Progenitor cell of endocrine pancreas (in vitro differentiated cells): ENCODE measurements at regions not wholly inside any gene's neighbourhood (a gene's known extent, or its start where the extent isn't known, plus 50 kb on each side); places are given as distances from the start of the nearest gene placed in this dataset.

Source experiments
- DNase-seq: peaks from one replicate; pipeline ENCODE4 v3.0.0; 2021; ENCODE audit warnings: low spot score; ENCODE audit not compliant: unreplicated experiment
- H3K27ac Mint-ChIP-seq: 2 replicates; pipeline ENCODE4 v1.8.0; 2021; ENCODE audit warnings: mild to moderate bottlenecking, moderate library complexity, mixed read lengths
- H3K27me3 Mint-ChIP-seq: 2 replicates; pipeline ENCODE4 v1.8.0; 2021; ENCODE audit warnings: mixed read lengths
- H3K36me3 Mint-ChIP-seq: 2 replicates; pipeline ENCODE4 v1.8.0; 2022; ENCODE audit warnings: mixed read lengths; ENCODE audit not compliant: insufficient read depth
- H3K4me1 Mint-ChIP-seq: 2 replicates; pipeline ENCODE4 v1.8.0; 2021; ENCODE audit warnings: low read depth, mixed read lengths
- H3K4me3 Mint-ChIP-seq: 2 replicates; pipeline ENCODE4 v1.8.0; 2021; ENCODE audit warnings: low read depth, mild to moderate bottlenecking, moderate library complexity, mixed read lengths
- H3K9me3 Mint-ChIP-seq: 2 replicates; pipeline ENCODE4 v1.8.0; 2021; ENCODE audit warnings: low read depth, mixed read lengths
- TF ChIP-seq, protein P1 (sequence below): fragments of 200-600 bp; sonication (generic); IDR thresholded peaks from one replicate; pipeline ENCODE4 v1.5.0; 2021; ENCODE audit warnings: antibody characterized with exemption, mild to moderate bottlenecking; ENCODE audit not compliant: unreplicated experiment

DNA sequence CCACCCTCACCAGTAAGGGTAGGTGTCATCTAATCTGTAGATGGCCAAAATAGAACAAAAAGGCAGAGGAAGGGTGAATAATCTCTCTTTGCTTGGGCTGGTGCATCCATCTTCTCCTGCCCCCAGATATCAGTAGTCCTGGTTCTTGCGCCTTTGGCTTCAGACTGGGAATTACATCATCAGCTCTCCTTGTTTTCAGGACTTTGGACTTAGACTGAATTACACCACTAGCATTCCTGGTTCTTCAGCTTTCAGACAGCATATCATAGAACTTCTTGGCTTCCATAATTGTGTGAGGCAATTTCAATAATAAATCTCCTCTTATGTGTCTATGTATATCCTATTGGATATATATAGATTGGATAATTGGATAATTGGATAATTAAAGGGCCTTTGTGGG lies 403.0 kb upstream of the USP24 start:
- Mint-ChIP-seq H3K36me3 (no peaks in the 10 kb centered on the region), H3K4me1 (peaks cover 3% of the 10 kb centered on the region), H3K27ac (no peak overlapping the region), H3K9me3 (peaks cover 3% of the 10 kb centered on the region), H3K4me3 (no peak overlapping the region), H3K27me3 (peaks cover 11% of the 10 kb centered on the region)
- no peak for DNase-seq
- TF ChIP-seq, protein P1, sequence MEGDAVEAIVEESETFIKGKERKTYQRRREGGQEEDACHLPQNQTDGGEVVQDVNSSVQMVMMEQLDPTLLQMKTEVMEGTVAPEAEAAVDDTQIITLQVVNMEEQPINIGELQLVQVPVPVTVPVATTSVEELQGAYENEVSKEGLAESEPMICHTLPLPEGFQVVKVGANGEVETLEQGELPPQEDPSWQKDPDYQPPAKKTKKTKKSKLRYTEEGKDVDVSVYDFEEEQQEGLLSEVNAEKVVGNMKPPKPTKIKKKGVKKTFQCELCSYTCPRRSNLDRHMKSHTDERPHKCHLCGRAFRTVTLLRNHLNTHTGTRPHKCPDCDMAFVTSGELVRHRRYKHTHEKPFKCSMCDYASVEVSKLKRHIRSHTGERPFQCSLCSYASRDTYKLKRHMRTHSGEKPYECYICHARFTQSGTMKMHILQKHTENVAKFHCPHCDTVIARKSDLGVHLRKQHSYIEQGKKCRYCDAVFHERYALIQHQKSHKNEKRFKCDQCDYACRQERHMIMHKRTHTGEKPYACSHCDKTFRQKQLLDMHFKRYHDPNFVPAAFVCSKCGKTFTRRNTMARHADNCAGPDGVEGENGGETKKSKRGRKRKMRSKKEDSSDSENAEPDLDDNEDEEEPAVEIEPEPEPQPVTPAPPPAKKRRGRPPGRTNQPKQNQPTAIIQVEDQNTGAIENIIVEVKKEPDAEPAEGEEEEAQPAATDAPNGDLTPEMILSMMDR = no peak

DNA sequence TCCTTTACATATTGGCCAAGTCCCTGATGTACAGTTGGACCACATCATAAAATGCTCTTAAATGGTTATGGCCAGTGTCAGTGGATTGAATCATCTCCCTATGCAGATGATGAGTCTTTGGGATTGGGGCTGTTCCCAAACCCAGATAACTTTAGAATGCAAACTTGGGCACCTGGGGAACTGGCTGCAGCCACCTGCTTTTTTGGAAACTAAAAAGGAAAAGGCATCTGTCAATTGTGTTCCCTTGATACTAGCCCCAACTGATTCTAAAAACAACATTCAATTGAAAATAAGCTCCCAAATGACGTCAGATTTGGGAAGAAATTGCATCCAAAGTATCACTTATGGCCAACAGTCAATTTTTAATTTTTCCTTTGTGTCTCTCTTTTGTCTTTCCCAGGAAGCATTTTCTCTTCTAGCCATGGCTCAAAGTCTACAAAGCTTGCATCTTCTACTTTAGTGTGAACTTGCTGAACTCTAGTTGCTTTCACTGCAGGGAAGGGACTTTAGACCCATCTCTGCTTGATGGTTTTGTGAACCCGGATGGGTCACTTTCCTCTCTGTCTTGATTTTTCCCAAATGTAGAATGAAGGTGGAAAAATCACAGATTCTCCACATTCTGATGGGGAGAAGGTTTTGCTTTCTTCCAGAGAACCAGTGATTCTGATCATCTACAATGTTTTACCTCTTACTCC lies 402.3 kb upstream of the USP24 start:
- Mint-ChIP-seq H3K27me3 (peaks cover 14% of the 10 kb centered on the region), H3K4me1 (peaks cover 3% of the 10 kb centered on the region), H3K27ac (no peak overlapping the region), H3K9me3 (peaks cover 3% of the 10 kb centered on the region), H3K36me3 (no peaks in the 10 kb centered on the region), H3K4me3 (no peak overlapping the region)
- DNase-seq = no peak
- TF ChIP-seq, protein P1 = no peak

DNA sequence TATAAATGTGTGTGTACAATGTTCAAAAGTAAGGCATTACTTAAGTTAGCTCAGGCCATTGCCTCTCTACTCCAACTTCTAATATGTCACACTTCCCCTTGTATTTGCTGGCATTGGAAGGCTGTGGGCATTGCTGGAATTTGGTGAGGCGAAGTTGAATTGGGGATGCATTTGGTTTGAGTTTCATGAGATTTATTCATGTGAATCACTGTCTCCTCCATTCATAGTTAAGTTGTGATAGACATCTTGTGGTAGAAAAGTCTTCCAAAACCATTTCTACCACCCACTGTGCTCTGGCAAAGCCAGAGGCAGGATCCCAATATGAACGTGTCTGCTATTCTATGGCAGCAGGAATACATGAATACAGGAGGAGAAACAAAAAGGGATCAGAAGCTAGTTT lies 397.8 kb upstream of the USP24 start:
- Mint-ChIP-seq H3K4me3 (no peak overlapping the region), H3K27ac (no peak overlapping the region), H3K27me3 (peaks cover 12% of the 10 kb centered on the region), H3K36me3 (peaks cover 3% of the 10 kb centered on the region), H3K4me1 (no peaks in the 10 kb centered on the region), H3K9me3 (peaks cover 8% of the 10 kb centered on the region)
- no peak for DNase-seq
- TF ChIP-seq, protein P1 = no peak

DNA sequence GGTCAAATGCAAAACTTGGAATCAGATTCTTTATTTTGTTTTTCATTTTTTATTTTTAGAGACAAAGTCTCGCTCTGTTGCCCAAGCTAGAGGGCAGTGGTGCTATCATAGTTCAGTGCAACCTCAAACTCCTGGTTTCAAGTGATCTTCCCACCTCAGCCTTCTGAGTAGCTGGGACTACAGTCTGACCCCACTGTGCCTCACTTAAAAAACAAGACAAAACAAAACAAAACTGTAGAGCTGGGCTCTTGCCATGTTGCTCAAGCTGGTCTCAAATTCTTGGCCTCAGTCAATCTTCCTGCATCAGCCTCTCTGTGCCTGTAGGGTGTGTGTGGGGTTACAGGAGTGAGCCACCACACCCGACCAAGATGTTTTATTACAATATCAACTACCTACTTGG lies 396.0 kb upstream of the USP24 start:
- H3K27ac Mint-ChIP-seq = no peak overlapping the region
- no peaks in the 10 kb centered on the region for H3K4me1 Mint-ChIP-seq
- H3K9me3 Mint-ChIP-seq = peaks cover 15% of the 10 kb centered on the region
- peaks cover 3% of the 10 kb centered on the region for H3K36me3 Mint-ChIP-seq
- H3K27me3 Mint-ChIP-seq = peaks cover 8% of the 10 kb centered on the region
- no peak for DNase-seq
- TF ChIP-seq, protein P1 = no peak
- no peak overlapping the region for H3K4me3 Mint-ChIP-seq

DNA sequence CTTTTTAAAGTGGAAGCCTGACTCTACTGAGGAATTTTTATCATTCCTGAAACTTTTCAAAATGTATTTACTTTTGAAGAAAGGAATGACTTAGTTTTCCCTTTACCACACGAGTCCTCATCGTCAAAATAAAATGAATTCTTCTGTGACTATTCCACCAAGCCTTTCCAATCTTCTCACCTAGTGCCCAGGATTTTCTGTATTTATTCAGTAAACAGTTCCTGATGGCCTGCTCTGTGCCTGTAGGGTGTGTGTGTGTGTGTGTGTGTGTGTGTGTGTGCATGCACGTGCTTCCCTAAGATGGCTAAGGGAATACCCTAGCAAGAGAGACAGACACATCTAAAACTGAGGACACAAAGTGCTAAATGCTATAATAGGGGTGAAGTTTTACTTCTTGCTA lies 395.0 kb upstream of the USP24 start:
- TF ChIP-seq, protein P1 = no peak
- no peak for DNase-seq

More for the DNA sequence above, 395.0 kb upstream of the USP24 start:
- peaks cover 3% of the 10 kb centered on the region for H3K36me3 Mint-ChIP-seq
- no peak overlapping the region for H3K4me3 Mint-ChIP-seq
- no peak overlapping the region for H3K27ac Mint-ChIP-seq
- peaks cover 8% of the 10 kb centered on the region for H3K27me3 Mint-ChIP-seq
- no peaks in the 10 kb centered on the region for H3K4me1 Mint-ChIP-seq
- peaks cover 15% of the 10 kb centered on the region for H3K9me3 Mint-ChIP-seq
